Uterus (tissue), 3 donors: ENCODE measurements at regions not wholly inside any gene's neighbourhood (a gene's known extent, or its start where the extent isn't known, plus 50 kb on each side); places are given as distances from the start of the nearest gene placed in this dataset.

Experiments used
- DNase-seq, 2 donors: peaks; one replicate each; pipeline ENCODE4 v3.0.0-alpha.2; 2019 to 2020
- H3K27ac ChIP-seq, 2 donors: fragments of 200-600 bp; sonication (generic); 1 replicate in 1 of 2; 2 replicates in 1 of 2; pipeline ENCODE4 v1.5.1; 2016 to 2018
- H3K27me3 ChIP-seq, 2 donors: fragments of 200-600 bp; sonication (generic); one replicate each; pipeline ENCODE4 v1.5.1; 2018 to 2019; ENCODE audit warnings: control low read depth in 1 of 2
- H3K36me3 ChIP-seq, 2 donors: fragments of 200-600 bp; sonication (generic); one replicate each; pipeline ENCODE4 v1.5.1; 2019; ENCODE audit warnings: control low read depth in 1 of 2
- H3K4me1 ChIP-seq, 2 donors: fragments of 200-600 bp; sonication (generic); one replicate each; pipeline ENCODE4 v1.5.1; 2018 to 2019; ENCODE audit warnings: control low read depth in 1 of 2
- H3K4me3 ChIP-seq, 2 donors: fragments of 200-600 bp; sonication (generic); 1 replicate in 1 of 2; 2 replicates in 1 of 2; pipeline ENCODE4 v1.5.1; 2018 to 2019; ENCODE audit warnings: mild to moderate bottlenecking in 1 of 2
- H3K9me3 ChIP-seq, 2 donors: fragments of 200-600 bp; sonication (generic); one replicate each; pipeline ENCODE4 v1.5.1; 2019; ENCODE audit warnings: control low read depth in 1 of 2
- POLR2A ChIP-seq, 2 donors: fragments of 450-650 bp; IDR thresholded peaks; one replicate each; pipeline ENCODE4 v1.6.1; 2016; ENCODE audit warnings: antibody characterized with exemption in 2 of 2, mild to moderate bottlenecking in 1 of 2, moderate library complexity in 1 of 2
- intact Hi-C: fragments of 100-400 bp; cut with DNase I; formaldehyde crosslinking; loops from one replicate; pipeline ENCODE4 v1.15.1; 2023; ENCODE audit warnings: low total_unique reads
- TF ChIP-seq, protein P1 (sequence below), 4 experiments: fragments of 200-600 bp in 2 of 4; fragments of 450-650 bp in 2 of 4; sonication (generic) in 2 of 4; IDR thresholded peaks; one replicate each; pipeline ENCODE4 v1.5.1; 2016 to 2019; ENCODE audit warnings: antibody characterized with exemption in 4 of 4, mild to moderate bottlenecking in 2 of 4, moderate library complexity in 1 of 4
- donor health status: DM: yes; HTN: yes; CAD: no.

DNA sequence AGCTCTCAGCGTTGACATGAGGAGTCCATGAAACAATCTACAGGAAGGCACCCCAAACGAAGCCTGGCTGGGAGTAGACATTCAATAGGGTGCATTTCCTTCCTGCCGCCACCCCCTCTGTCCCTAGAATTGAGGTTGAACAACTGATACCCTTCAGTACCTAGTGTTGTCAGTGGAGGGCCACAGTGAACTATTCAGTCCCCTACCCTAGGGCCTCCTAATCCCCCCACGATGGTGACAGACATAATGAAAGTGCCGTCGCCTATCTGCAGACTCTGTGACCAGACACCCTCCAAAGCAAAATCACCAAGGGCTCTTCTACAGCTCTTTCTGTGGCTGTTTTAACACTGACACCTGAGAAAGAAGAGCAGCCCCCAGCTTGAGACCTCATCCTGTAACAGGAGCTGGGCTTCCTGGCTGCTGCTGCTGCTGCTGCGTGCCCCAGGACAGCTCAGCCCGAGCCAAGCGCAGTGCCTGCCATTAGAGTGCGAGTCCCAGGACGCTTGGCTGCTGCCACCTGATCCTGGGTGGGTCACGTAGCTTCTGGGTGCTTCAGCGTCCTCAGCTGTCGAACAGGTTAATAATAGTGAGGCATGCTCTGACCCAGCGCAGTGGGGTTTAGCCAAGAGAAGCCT lies 183.0 kb downstream of the ZBTB18 start:
- H3K27me3 ChIP-seq: no peaks in the 10 kb centered on the region
- no peak for DNase-seq
- no peak overlapping the region for H3K4me3 ChIP-seq
- TF ChIP-seq POLR2A (IDR thresholded peaks at IDR 0.05): no peak
- TF ChIP-seq, protein P1, sequence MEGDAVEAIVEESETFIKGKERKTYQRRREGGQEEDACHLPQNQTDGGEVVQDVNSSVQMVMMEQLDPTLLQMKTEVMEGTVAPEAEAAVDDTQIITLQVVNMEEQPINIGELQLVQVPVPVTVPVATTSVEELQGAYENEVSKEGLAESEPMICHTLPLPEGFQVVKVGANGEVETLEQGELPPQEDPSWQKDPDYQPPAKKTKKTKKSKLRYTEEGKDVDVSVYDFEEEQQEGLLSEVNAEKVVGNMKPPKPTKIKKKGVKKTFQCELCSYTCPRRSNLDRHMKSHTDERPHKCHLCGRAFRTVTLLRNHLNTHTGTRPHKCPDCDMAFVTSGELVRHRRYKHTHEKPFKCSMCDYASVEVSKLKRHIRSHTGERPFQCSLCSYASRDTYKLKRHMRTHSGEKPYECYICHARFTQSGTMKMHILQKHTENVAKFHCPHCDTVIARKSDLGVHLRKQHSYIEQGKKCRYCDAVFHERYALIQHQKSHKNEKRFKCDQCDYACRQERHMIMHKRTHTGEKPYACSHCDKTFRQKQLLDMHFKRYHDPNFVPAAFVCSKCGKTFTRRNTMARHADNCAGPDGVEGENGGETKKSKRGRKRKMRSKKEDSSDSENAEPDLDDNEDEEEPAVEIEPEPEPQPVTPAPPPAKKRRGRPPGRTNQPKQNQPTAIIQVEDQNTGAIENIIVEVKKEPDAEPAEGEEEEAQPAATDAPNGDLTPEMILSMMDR (IDR thresholded peaks at IDR 0.05): no peak
- H3K9me3 ChIP-seq: no peaks in the 10 kb centered on the region
- no peak overlapping the region for H3K27ac ChIP-seq
- no peaks in the 10 kb centered on the region for H3K36me3 ChIP-seq
- H3K4me1 ChIP-seq: no peaks in the 10 kb centered on the region
- intact Hi-C loops: no loop called here

DNA sequence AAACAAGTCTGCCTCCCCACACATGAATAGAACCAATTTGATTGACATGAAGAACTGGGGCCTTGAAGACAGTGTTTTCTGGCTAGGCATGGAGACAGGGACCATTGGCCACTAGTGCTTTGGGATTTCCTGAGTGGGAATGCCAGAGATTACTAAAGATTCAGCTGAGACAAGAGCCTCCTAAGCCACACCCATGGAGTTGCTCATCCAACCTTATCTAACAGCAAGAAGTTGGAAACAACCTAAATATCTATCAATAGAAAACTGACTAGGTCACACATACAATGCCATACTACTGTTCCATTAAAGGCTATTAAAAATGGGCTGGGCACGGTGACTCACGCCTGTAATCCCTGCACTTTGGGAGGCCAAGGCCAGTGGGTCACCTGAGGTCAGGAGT lies 184.1 kb downstream of the ZBTB18 start:
- TF ChIP-seq, protein P1 (IDR thresholded peaks at IDR 0.05): no peak
- TF ChIP-seq POLR2A (IDR thresholded peaks at IDR 0.05): no peak
- no peaks in the 10 kb centered on the region for H3K36me3 ChIP-seq
- H3K9me3 ChIP-seq: no peaks in the 10 kb centered on the region
- H3K27ac ChIP-seq: no peak overlapping the region
- intact Hi-C loops: no loop called here
- no peak for DNase-seq
- no peaks in the 10 kb centered on the region for H3K4me1 ChIP-seq
- H3K27me3 ChIP-seq: no peaks in the 10 kb centered on the region
- H3K4me3 ChIP-seq: no peak overlapping the region

DNA sequence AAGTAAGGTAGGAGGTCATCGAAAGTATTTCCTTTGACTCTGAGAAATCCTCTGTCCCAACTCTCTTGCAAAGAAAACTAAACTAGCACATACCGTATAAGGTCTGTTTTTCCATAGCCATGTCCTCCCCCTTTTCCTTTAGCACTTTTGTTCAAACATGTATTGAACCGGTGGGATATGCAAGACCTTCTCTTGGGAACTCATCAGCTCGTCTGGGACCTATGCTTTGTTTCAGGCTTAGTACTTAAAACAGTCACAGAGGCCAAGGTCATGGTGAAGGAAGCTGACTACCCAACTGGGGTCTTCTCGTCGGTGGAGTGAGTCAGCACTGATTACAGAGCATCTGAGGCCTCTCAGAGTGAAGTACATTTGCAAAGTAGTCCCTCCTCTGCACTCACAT lies 185.0 kb downstream of the ZBTB18 start:
- intact Hi-C loops: no loop called here
- Histone ChIP-seq H3K9me3 (no peaks in the 10 kb centered on the region), H3K4me1 (no peaks in the 10 kb centered on the region), H3K27ac (no peak overlapping the region), H3K36me3 (no peaks in the 10 kb centered on the region), H3K4me3 (no peak overlapping the region), H3K27me3 (no peaks in the 10 kb centered on the region)
- TF ChIP-seq POLR2A (IDR thresholded peaks at IDR 0.05): no peak
- TF ChIP-seq, protein P1 (IDR thresholded peaks at IDR 0.05): no peak
- DNase-seq: no peak

DNA sequence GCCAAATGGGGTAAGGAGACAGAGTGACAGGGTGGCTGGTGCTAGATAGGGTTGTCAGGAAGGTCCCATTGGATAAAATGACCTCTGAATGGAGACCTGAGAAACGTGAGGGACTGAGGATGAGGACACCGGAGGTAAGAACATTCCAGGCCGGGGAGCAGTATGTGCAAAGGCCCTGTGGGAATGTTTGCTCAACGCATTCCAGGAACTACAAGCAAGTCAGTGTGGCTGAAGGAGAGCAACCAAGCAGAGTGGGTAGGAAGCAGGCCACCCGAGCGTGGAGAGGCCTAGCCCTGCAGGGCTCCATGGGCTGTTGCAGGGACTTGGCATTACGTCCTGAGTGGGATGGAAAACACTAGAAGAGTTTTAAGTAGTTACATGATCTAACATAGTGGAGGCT lies 185.6 kb downstream of the ZBTB18 start:
- Histone ChIP-seq H3K9me3 (no peaks in the 10 kb centered on the region), H3K4me3 (no peak overlapping the region), H3K36me3 (no peaks in the 10 kb centered on the region), H3K27me3 (no peaks in the 10 kb centered on the region), H3K4me1 (no peaks in the 10 kb centered on the region), H3K27ac (no peak overlapping the region)
- DNase-seq: no peak
- intact Hi-C loops: no loop called here
- no peak for TF ChIP-seq POLR2A (IDR thresholded peaks at IDR 0.05)
- TF ChIP-seq, protein P1 (IDR thresholded peaks at IDR 0.05): no peak

DNA sequence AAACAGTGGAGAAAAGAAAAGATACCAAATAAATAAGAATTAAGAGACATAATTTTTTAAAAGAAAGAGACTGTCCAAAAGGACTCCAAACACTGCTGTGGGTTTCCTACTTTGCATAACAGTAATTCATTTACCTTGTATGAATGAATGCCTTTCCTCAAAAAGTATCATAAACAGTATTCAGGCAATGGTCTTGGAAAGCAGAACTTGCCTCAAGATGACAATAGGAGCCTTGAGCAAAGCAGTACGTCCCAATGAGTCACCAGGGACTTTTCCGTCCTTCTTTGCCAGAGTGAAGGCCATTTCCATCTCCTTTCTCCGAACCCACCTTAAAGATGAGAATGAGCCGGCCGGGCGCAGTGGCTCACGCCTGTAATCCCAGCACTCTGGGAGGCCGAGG lies 186.4 kb downstream of the ZBTB18 start:
- H3K27me3 ChIP-seq: no peaks in the 10 kb centered on the region

More for the DNA sequence above, 186.4 kb downstream of the ZBTB18 start:
- no peak overlapping the region for H3K4me3 ChIP-seq
- H3K9me3 ChIP-seq: no peaks in the 10 kb centered on the region
- intact Hi-C loops: no loop called here
- DNase-seq: no peak
- no peaks in the 10 kb centered on the region for H3K4me1 ChIP-seq
- H3K36me3 ChIP-seq: no peaks in the 10 kb centered on the region
- H3K27ac ChIP-seq: no peak overlapping the region
- TF ChIP-seq, protein P1 (IDR thresholded peaks at IDR 0.05): no peak
- no peak for TF ChIP-seq POLR2A (IDR thresholded peaks at IDR 0.05)
